Mammary epithelial cell (primary cell): ENCODE measurements at regions not wholly inside any gene's neighbourhood (a gene's known extent, or its start where the extent isn't known, plus 50 kb on each side); places are given as distances from the start of the nearest gene placed in this dataset.

Experiments used
- EZH2 ChIP-seq: IDR thresholded peaks from 2 replicates; pipeline ENCODE4 v1.6.1; 2012; ENCODE audit warnings: low read length, inconsistent platforms, borderline replicate concordance
- TF ChIP-seq, protein P1 (sequence below), 2 donors: IDR thresholded peaks in 1 of 2; conservative IDR thresholded peaks in 1 of 2; 2 replicates each; pipeline ENCODE4 v1.5.1; 2011 to 2012; ENCODE audit warnings: inconsistent platforms in 2 of 2, low read length in 2 of 2, mild to moderate bottlenecking in 2 of 2, control low read depth in 1 of 2, low read depth in 1 of 2; ENCODE audit not compliant: insufficient read depth in 1 of 2; ENCODE audit errors: extremely low read depth in 1 of 2

DNA sequence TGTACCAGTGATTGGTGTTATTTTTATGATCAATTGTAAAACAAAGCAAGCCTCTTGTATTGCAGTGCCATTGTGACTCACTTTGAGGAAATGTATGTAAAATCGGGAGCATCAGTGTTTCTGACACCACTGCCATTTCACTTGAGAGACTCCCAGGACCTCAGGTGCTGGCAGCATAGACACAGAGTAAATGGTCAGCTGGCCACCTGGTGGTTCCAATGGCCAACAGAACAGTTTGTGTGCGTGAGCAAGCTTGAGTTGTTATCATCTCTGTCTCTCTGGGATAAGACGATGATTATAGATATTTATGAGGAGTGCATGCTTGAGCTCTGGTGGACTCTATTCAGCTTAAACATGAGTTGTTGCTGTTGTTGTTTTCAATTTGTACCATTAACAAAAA, 356.6 kb downstream of the GUCY2F start:
- TF ChIP-seq, protein P1, sequence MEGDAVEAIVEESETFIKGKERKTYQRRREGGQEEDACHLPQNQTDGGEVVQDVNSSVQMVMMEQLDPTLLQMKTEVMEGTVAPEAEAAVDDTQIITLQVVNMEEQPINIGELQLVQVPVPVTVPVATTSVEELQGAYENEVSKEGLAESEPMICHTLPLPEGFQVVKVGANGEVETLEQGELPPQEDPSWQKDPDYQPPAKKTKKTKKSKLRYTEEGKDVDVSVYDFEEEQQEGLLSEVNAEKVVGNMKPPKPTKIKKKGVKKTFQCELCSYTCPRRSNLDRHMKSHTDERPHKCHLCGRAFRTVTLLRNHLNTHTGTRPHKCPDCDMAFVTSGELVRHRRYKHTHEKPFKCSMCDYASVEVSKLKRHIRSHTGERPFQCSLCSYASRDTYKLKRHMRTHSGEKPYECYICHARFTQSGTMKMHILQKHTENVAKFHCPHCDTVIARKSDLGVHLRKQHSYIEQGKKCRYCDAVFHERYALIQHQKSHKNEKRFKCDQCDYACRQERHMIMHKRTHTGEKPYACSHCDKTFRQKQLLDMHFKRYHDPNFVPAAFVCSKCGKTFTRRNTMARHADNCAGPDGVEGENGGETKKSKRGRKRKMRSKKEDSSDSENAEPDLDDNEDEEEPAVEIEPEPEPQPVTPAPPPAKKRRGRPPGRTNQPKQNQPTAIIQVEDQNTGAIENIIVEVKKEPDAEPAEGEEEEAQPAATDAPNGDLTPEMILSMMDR (conservative IDR thresholded peaks at IDR 0.05 in 1 of 2, IDR thresholded peaks at IDR 0.05 in 1 of 2; ENCODE audit: extremely low read depth in 1 of 2, insufficient read depth in 1 of 2, low read depth in 1 of 2, low read length in 2 of 2) = no peak
- no peak for TF ChIP-seq EZH2
